ENCODE measurements at regions not wholly inside any gene's neighbourhood (a gene's known extent, or its start where the extent isn't known, plus 50 kb on each side); places are given as distances from the start of the nearest gene placed in this dataset.

DNA sequence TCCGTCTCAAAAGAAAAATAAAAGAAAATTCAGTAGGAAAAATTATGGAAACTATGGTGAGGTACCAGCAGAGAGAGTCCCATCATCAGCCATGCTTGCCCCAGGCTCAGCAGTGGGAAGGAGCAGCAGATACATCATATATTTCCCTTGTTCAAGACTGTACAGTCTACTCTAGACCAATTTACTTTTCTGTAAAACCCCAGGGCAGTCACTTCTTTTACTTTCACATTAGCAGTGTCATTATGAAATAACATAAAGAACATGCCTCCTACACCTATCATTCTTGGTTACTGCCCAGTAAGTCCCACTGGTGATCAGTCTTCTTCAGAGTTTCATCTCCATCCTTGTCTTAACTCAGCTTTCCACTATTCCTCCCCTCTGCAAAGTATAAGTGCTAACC, 1145.0 kb downstream of the MAT2B start (continued):
- TF ChIP-seq RB1 (IDR thresholded peaks at IDR 0.05; ENCODE audit: borderline replicate concordance), result no peak

DNA sequence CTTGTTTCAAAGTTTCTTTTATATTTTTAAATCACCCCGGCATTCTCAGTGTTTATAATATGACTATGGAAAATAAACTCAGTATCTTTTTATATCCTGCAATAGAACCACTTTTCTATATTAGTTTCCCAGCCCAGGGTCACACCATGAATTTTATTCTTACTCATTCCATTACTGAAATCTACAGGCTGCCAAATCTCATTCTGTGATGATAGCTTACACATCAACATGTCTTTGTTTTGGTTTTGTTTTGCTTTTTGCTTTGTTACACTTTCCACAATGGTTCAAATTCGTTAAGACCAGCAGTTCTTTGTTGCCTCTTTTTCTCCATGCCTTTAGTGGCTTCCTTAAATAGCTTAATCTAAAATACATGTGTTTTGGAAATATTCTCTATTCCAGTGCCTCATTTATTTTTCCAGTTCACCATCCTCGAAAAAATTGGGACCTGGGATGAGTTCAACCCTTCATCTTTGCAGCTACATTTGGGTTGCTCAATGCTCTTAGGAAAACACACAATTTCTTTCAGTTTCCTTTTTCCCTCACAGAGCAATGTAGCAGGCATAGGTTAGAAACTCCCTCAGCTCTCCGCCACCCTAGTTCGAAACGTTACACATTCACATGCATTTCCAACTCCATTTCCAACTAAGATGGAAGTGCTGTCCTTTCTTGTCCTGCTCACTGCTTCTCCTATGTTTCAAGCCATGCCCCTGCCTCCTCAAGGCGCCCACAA, 1146.3 kb downstream of the MAT2B start:
- DNase-seq (ENCODE audit: low read depth, low spot score), result no peak
- H3K4me1 ChIP-seq (ENCODE audit: control insufficient read depth, insufficient read depth, low read length), result no peaks in the 10 kb centered on the region
- no peaks in the 10 kb centered on the region for H3K79me2 ChIP-seq (ENCODE audit: control insufficient read depth, insufficient read depth, low read length)
- H3K27ac ChIP-seq (ENCODE audit: control insufficient read depth, insufficient read depth), result no peak overlapping the region
- H4K20me1 ChIP-seq (ENCODE audit: control insufficient read depth, insufficient read depth), result no peaks in the 10 kb centered on the region
- no peak overlapping the region for H3K4me2 ChIP-seq (ENCODE audit: control insufficient read depth, insufficient read depth)
- no peaks in the 10 kb centered on the region for H3K36me3 ChIP-seq (ENCODE audit: control insufficient read depth in 2 of 2, insufficient read depth in 2 of 2, low read length in 1 of 2)
- FAIRE-seq, result no peak
- no peaks in the 10 kb centered on the region for H3K27me3 ChIP-seq (replicated peaks in 1 of 2; ENCODE audit: control insufficient read depth in 2 of 2, insufficient read depth in 2 of 2, low read length in 1 of 2)
- POLR2A ChIA-PET, result interaction anchor here (0.7 to 1.1 kb wide), 3 partner anchors 23 to 36 kb away, joined by 3 to 4 read pairs (median 3); no protein-coding TSS in a partner anchor
- no peaks in the 10 kb centered on the region for H3K9me3 ChIP-seq (replicated peaks; ENCODE audit: control insufficient read depth, insufficient read depth, low read length)
- RAD21 ChIA-PET (ENCODE audit: unreplicated experiment), result interaction anchor here (1.1 kb wide), 2 partner anchors 86 to 147 kb away, joined by 3 read pairs; no protein-coding TSS in a partner anchor
- H2AFZ ChIP-seq (ENCODE audit: control insufficient read depth, low read depth, low read length), result no peak overlapping the region
- no peak overlapping the region for H3K4me3 ChIP-seq
- WGBS (ENCODE audit: insufficient coverage, insufficient replicate concordance, low lambda C conversion rate, missing lambda C conversion rate), result 25% methylated on average over 7 of the region's 7 CpGs
- intact Hi-C loops (cut with micrococcal nuclease; ENCODE audit: unreplicated experiment) (no loop called here), in situ Hi-C loops (cut with MboI) (no loop called here)
- peak; percentile 80 for ATAC-seq
- TF ChIP-seq YY1 (IDR thresholded peaks at IDR 0.05; ENCODE audit: low read depth, low read length) (no peak), JUNB (IDR thresholded peaks at IDR 0.05) (peak; percentile 40; the same call in 1 of the 2 replicates)
- CTCF ChIA-PET, result interaction anchor here (0.7 to 1.8 kb wide), 7 partner anchors 9 to 726 kb away, joined by 4 to 6 read pairs (median 4); no protein-coding TSS in a partner anchor
- SMC1A ChIA-PET (ENCODE audit: uncharacterized antibody, unreplicated experiment), result interaction anchor here (0.7 to 1.7 kb wide), 4 partner anchors 23 to 214 kb away, joined by 3 to 4 read pairs (median 3); no protein-coding TSS in a partner anchor
- H3K9ac ChIP-seq (ENCODE audit: control insufficient read depth, insufficient read depth, low read length), result no peak overlapping the region
- BruUV-seq (replicated peaks), result no TSS peak

DNA sequence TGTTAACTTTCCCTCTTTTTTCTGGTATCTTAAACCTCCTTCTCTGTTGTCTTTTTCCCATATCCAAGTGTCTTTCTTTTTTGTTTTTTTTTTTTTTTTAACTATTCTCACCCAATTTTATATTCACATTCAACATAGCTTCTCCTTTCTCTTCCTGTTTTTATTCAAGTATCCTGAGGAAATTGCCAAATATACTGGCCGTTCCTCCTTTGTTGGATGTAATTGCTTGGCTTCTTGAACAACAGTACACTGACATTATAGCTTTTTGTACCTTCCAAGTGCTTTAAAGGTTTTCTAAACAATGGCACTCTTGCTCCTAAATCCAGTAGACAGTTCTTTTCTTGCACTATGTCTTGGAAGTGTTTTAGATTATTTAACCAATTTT, 1146.8 kb downstream of the MAT2B start:
- no peaks in the 10 kb centered on the region for H4K20me1 ChIP-seq (ENCODE audit: control insufficient read depth, insufficient read depth)
- no peaks in the 10 kb centered on the region for H3K79me2 ChIP-seq (ENCODE audit: control insufficient read depth, insufficient read depth, low read length)
- H3K27me3 ChIP-seq (replicated peaks in 1 of 2; ENCODE audit: control insufficient read depth in 2 of 2, insufficient read depth in 2 of 2, low read length in 1 of 2), result no peaks in the 10 kb centered on the region
- RAD21 ChIA-PET (ENCODE audit: unreplicated experiment), result interaction anchor here (1.1 kb wide), 2 partner anchors 87 to 148 kb away, joined by 3 read pairs; no protein-coding TSS in a partner anchor
- H3K9me3 ChIP-seq (replicated peaks; ENCODE audit: control insufficient read depth, insufficient read depth, low read length), result no peaks in the 10 kb centered on the region
- H3K4me2 ChIP-seq (ENCODE audit: control insufficient read depth, insufficient read depth), result no peak overlapping the region
- no peak overlapping the region for H2AFZ ChIP-seq (ENCODE audit: control insufficient read depth, low read depth, low read length)
- TF ChIP-seq POLR2A (IDR thresholded peaks at IDR 0.05; ENCODE audit: low read depth, low read length) (no peak), GATAD2B (conservative IDR thresholded peaks at IDR 0.05; ENCODE audit: low read depth) (no peak)
- TF ChIP-seq, protein P1, sequence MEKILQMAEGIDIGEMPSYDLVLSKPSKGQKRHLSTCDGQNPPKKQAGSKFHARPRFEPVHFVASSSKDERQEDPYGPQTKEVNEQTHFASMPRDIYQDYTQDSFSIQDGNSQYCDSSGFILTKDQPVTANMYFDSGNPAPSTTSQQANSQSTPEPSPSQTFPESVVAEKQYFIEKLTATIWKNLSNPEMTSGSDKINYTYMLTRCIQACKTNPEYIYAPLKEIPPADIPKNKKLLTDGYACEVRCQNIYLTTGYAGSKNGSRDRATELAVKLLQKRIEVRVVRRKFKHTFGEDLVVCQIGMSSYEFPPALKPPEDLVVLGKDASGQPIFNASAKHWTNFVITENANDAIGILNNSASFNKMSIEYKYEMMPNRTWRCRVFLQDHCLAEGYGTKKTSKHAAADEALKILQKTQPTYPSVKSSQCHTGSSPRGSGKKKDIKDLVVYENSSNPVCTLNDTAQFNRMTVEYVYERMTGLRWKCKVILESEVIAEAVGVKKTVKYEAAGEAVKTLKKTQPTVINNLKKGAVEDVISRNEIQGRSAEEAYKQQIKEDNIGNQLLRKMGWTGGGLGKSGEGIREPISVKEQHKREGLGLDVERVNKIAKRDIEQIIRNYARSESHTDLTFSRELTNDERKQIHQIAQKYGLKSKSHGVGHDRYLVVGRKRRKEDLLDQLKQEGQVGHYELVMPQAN (conservative IDR thresholded peaks at IDR 0.05), result no peak
- FAIRE-seq (no peak), DNase-seq (ENCODE audit: low read depth, low spot score) (no peak), ATAC-seq (no peak)
- H3K27ac ChIP-seq (ENCODE audit: control insufficient read depth, insufficient read depth), result no peak overlapping the region
- H3K4me3 ChIP-seq, result no peak overlapping the region
- no peaks in the 10 kb centered on the region for H3K36me3 ChIP-seq (ENCODE audit: control insufficient read depth in 2 of 2, insufficient read depth in 2 of 2, low read length in 1 of 2)
- intact Hi-C loops (cut with micrococcal nuclease; ENCODE audit: unreplicated experiment), result no loop called here
- CTCF ChIA-PET, result interaction anchor here (0.8 to 1.8 kb wide), 4 partner anchors 9 to 37 kb away, joined by 4 to 6 read pairs (median 5); no protein-coding TSS in a partner anchor
- SMC1A ChIA-PET (ENCODE audit: uncharacterized antibody, unreplicated experiment), result interaction anchor here (0.7 to 1.7 kb wide), 4 partner anchors 10 to 279 kb away, joined by 3 to 5 read pairs (median 4); no protein-coding TSS in a partner anchor
- no peaks in the 10 kb centered on the region for H3K4me1 ChIP-seq (ENCODE audit: control insufficient read depth, insufficient read depth, low read length)
- in situ Hi-C loops (cut with MboI), result no loop called here
- no peak overlapping the region for H3K9ac ChIP-seq (ENCODE audit: control insufficient read depth, insufficient read depth, low read length)
- no TSS peak for BruUV-seq (replicated peaks)
- WGBS (ENCODE audit: insufficient coverage, insufficient replicate concordance, low lambda C conversion rate, missing lambda C conversion rate), result 14% methylated on average over 1 of the region's 1 CpG
- POLR2A ChIA-PET, result interaction anchor here (0.7 kb wide), 3 partner anchors 9 to 37 kb away, joined by 3 to 9 read pairs (median 3); no protein-coding TSS in a partner anchor

All from GM12878 (cell line).